Coronary artery (tissue), 2 donors: ENCODE measurements at regions not wholly inside any gene's neighbourhood (a gene's known extent, or its start where the extent isn't known, plus 50 kb on each side); places are given as distances from the start of the nearest gene placed in this dataset.

Experiments
- DNase-seq: peaks from one replicate; pipeline ENCODE4 v3.0.0-alpha.2; 2017; ENCODE audit warnings: low spot score
- H3K27ac ChIP-seq, 2 donors: fragments of 200-600 bp; sonication (generic); one replicate each; pipeline ENCODE4 v1.5.1; 2016 to 2019
- H3K4me3 ChIP-seq: fragments of 200-600 bp; sonication (generic); 2 replicates; pipeline ENCODE4 v1.5.1; 2016; ENCODE audit warnings: mild to moderate bottlenecking, moderate library complexity
- TF ChIP-seq, protein P1 (sequence below): fragments of 200-600 bp; sonication (generic); IDR thresholded peaks from one replicate; pipeline ENCODE4 v1.5.1; 2019; ENCODE audit warnings: antibody characterized with exemption

DNA sequence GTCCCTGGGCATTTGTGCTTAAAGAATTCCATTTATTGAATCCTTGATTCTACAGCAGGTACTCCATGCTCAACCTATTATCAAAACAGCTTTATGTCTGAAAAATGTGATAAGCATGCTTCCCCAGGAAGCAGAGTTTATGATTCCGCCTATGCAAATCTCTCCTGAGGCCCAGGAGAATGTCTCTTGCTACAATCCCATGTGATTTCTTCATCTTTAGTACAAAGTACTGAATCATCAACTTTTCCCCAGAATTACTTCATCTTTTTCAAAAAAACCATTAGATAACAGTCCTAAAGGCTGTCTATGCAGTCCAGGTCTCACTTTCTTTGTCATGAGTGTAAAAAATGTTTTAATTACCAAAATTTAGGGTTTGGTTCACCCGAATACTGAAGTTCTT lies 130.2 kb upstream of the ADAMTSL1 start:
- no peak for DNase-seq
- H3K27ac ChIP-seq: no peak overlapping the region
- H3K4me3 ChIP-seq: no peak overlapping the region
- TF ChIP-seq, protein P1, sequence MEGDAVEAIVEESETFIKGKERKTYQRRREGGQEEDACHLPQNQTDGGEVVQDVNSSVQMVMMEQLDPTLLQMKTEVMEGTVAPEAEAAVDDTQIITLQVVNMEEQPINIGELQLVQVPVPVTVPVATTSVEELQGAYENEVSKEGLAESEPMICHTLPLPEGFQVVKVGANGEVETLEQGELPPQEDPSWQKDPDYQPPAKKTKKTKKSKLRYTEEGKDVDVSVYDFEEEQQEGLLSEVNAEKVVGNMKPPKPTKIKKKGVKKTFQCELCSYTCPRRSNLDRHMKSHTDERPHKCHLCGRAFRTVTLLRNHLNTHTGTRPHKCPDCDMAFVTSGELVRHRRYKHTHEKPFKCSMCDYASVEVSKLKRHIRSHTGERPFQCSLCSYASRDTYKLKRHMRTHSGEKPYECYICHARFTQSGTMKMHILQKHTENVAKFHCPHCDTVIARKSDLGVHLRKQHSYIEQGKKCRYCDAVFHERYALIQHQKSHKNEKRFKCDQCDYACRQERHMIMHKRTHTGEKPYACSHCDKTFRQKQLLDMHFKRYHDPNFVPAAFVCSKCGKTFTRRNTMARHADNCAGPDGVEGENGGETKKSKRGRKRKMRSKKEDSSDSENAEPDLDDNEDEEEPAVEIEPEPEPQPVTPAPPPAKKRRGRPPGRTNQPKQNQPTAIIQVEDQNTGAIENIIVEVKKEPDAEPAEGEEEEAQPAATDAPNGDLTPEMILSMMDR: no peak

DNA sequence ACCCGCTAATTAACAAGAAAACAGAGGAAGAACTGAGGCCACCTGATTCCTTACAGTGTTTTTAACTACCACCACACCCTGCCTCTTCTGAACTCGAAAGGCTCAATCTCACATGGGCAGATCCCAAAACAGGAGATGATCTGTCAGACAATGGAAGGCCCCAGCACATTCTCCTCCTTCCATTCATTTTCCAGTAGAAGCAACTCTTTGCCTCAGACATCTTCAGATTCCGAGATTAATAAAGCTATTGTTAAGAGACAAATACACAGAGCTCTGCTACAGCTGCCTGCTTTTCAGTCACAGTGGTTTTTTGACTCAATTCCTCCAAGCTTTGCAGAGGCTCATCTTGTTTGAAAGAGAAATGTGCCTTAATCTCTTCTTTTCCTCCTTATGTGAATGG lies 127.2 kb upstream of the ADAMTSL1 start:
- no peak overlapping the region for H3K4me3 ChIP-seq
- TF ChIP-seq, protein P1: no peak
- DNase-seq: no peak
- no peak overlapping the region for H3K27ac ChIP-seq

DNA sequence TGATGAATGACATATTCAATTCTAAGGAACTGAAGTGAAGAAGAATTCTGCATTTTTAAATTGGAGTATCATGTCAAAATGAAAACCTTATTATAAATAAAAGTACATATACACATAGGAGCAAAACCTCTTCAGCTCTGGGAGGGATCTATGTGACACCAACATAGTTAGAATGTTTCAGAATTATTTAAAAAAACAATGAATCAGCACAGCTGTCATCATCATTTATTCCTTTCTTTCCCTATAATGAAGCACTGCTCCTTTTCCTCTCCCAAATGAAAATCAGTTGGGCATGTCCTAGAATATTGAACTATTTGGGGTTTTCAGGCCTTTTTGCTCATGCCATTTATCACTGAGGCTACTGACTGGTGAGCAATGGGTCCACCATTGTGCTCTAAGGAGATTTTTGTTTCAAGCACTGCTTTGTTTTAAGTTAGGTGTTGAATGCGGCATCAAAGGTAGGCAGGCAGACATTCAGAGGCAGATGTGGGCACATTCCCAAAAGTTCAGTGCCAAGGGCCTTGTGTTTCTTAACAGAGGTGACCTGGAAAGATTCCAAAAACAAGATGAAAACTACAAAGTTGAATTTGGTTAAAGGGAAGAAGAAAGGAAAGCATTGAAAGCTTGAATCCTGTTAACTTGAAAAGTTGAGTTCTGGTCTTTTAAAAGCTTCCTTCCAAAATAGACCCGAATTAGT lies 126.4 kb upstream of the ADAMTSL1 start:
- TF ChIP-seq, protein P1: no peak
- Histone ChIP-seq H3K4me3 (no peak overlapping the region), H3K27ac (no peak overlapping the region)
- no peak for DNase-seq

DNA sequence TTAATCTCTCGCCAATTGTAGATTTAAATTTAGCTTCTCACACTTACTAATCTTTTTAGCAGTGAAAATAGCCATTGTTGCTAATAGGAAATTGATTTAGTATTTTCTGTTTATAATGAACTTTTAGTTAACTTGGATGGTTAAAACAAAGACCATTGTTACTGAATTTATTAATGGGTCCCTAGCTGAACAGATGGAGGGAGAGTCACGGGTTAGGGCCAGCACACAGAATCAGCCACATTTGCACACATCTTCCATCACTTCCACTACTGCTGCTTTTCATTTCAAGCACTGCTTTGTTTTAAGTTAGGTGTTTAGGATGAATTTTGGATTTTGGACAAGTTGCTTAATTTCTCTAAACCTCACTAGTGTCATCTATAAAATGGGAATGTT lies 125.9 kb upstream of the ADAMTSL1 start:
- H3K4me3 ChIP-seq: no peak overlapping the region
- H3K27ac ChIP-seq: no peak overlapping the region
- TF ChIP-seq, protein P1: no peak
- DNase-seq: no peak

DNA sequence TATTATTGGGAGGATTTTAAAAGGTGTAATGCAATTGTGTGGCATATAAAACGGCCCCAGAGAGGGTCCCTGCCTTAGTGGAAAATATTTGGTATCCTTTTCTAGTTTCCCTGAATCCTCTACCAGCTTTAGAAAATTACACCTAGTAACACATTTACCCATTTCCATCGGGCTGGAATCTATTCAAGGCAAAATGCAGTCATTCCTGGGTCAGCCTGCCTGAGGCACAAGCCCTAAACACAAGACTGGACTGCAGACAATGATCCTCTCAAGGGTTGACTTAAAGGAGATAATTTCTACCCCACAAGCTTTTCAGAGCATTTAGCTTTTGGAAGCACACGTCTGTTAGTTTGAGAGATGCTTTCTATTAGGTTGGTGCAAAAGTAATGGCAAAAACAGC lies 124.4 kb upstream of the ADAMTSL1 start:
- TF ChIP-seq, protein P1: no peak
- no peak for DNase-seq
- Histone ChIP-seq H3K27ac (no peak overlapping the region), H3K4me3 (no peak overlapping the region)

DNA sequence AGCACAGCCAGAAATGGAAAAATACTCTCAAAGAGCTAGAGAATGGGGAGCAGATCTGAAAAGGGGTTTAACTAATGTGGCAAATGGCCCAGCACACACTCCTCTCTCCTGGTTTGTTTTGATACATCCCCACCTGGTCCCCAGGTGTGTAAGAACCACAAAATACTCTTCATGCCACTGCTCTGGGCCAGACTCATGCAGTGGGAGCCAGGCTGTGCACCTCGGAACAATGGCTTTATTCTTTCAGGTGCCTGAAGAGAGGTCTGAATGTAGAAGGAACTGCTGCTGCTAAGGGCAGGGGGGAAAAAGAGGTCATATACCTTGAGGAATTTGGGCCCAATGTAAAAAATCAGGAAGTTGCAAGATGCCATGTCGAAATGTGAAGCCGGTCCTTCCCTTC lies 123.9 kb upstream of the ADAMTSL1 start:
- TF ChIP-seq, protein P1: no peak
- DNase-seq: no peak
- Histone ChIP-seq H3K4me3 (no peak overlapping the region), H3K27ac (no peak overlapping the region)

DNA sequence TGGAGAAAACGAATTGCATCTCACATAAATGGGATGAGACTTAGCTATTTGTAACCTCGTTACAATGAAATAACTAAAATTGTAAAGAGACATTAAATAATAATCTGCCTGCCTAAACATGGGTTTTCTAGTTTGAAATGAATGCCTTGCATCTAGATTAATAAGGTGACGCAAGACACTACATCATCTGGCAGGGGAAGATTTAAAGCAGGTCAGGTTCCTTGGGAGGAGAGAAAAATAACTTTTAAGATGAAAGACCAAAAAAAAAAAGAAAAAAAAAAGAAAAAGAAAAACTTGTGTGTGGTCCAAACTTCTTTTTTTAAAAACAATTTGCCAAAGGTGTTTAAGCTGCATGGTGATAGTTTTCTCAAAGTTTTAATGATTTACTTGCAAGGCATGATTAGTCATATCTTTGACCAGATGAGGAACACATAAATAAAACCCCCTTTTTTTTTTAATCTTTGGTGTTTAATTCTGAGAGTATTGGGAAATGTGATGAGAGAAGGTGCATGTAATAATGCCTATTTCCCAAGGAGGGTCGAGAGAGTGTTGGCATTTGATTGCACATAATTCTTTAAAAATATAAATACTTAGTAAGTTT lies 122.9 kb upstream of the ADAMTSL1 start:
- TF ChIP-seq, protein P1: no peak
- no peak overlapping the region for H3K4me3 ChIP-seq
- DNase-seq: no peak
- H3K27ac ChIP-seq: no peak overlapping the region
